ENCODE measurements at regions not wholly inside any gene's neighbourhood (a gene's known extent, or its start where the extent isn't known, plus 50 kb on each side); places are given as distances from the start of the nearest gene placed in this dataset.

DNA sequence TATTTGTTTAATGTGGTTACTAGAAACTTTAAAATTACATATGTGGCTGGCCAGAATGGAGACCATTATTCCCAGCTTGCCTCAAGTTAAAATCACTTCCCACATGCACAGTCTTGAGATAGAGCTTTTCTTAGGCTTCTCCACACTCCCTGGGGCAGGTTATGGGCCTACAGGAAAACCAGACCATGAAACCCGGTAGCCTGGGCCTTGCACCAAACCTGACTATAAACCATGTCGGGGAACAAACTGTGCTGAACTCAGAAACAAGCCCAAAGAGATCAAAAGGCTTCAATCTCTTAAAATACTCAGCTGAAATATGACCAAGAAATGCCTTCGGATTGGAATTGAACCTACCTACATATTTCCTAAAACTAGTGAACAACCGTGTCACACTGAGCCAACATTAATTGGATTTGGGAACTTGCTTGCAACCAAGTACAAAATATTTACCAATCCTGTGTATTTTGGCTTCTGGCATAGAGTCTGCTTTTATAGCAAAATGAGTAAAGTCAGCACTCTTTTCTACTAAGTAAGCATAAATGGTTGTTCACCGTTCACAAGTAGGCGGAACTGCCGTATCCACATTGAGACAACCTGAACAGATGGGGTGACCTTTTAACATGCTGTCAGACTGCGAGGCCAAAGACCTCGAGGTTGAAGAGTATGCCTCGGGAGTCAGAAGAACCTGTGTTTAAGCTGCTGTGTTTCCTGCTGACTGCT, 199.5 kb downstream of the FAM76B start:
- no peaks in the 10 kb centered on the region for H3K4me1 ChIP-seq (ENCODE audit: insufficient read depth, low read length)
- ChIA-PET CTCF (interaction anchor here (0.9 kb wide), 1 partner anchor 11 kb away, joined by 3 read pairs; no protein-coding TSS in a partner anchor), POLR2A (no interaction called here)
- H3K4me3 ChIP-seq (ENCODE audit: low read length): no peak overlapping the region
- no peaks in the 10 kb centered on the region for H3K9me3 ChIP-seq (ENCODE audit: control insufficient read depth in 1 of 2, insufficient read depth in 1 of 2, low read length in 2 of 2)
- ATAC-seq (ENCODE audit: poor library complexity): no peak
- TF ChIP-seq, protein P1, sequence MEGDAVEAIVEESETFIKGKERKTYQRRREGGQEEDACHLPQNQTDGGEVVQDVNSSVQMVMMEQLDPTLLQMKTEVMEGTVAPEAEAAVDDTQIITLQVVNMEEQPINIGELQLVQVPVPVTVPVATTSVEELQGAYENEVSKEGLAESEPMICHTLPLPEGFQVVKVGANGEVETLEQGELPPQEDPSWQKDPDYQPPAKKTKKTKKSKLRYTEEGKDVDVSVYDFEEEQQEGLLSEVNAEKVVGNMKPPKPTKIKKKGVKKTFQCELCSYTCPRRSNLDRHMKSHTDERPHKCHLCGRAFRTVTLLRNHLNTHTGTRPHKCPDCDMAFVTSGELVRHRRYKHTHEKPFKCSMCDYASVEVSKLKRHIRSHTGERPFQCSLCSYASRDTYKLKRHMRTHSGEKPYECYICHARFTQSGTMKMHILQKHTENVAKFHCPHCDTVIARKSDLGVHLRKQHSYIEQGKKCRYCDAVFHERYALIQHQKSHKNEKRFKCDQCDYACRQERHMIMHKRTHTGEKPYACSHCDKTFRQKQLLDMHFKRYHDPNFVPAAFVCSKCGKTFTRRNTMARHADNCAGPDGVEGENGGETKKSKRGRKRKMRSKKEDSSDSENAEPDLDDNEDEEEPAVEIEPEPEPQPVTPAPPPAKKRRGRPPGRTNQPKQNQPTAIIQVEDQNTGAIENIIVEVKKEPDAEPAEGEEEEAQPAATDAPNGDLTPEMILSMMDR (IDR thresholded peaks at IDR 0.05): no peak
- H3K4me3 Mint-ChIP-seq: no peak overlapping the region
- no peaks in the 10 kb centered on the region for H3K36me3 ChIP-seq (ENCODE audit: insufficient read depth, low read length)
- H3K27me3 Mint-ChIP-seq: no peaks in the 10 kb centered on the region
- no peak overlapping the region for H3K27ac Mint-ChIP-seq
- H3K36me3 Mint-ChIP-seq (ENCODE audit: low read depth): no peaks in the 10 kb centered on the region
- no peaks in the 10 kb centered on the region for H3K9me3 Mint-ChIP-seq
- no peaks in the 10 kb centered on the region for H3K4me1 Mint-ChIP-seq (ENCODE audit: low read depth)
- DNase-seq: no peak
- H3K27me3 ChIP-seq (ENCODE audit: control insufficient read depth in 1 of 2, insufficient read depth in 2 of 2, low read length in 2 of 2): no peaks in the 10 kb centered on the region
- no peak overlapping the region for H3K27ac ChIP-seq (ENCODE audit: low read depth in 1 of 2, low read length in 2 of 2)
- intact Hi-C loops (cut with DNase I, micrococcal nuclease): no loop called here

DNA sequence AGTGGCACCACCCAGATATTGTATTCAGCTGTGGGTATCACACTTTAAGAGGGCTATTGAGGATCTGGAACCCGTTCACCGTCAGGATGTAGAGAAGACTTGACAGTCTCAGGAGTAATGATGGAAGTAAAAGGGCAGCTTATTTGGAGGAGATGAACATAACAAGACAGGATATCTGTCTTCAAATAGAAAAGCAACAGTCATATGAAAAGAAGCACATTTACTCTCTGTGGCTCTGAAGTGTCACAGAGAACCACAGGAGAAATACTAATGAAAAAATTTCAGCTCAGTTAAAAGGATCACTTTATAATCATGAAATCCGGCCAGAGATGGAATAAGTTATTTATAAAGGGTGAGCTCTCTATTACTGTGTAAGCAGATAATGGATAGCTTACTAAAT, 200.8 kb downstream of the FAM76B start:
- Mint-ChIP-seq H3K9me3 (no peaks in the 10 kb centered on the region), H3K4me1 (ENCODE audit: low read depth) (no peaks in the 10 kb centered on the region), H3K27me3 (no peaks in the 10 kb centered on the region), H3K4me3 (no peak overlapping the region), H3K27ac (no peak overlapping the region), H3K36me3 (ENCODE audit: low read depth) (no peaks in the 10 kb centered on the region)
- Histone ChIP-seq H3K36me3 (ENCODE audit: insufficient read depth, low read length) (no peaks in the 10 kb centered on the region), H3K27me3 (ENCODE audit: control insufficient read depth in 1 of 2, insufficient read depth in 2 of 2, low read length in 2 of 2) (no peaks in the 10 kb centered on the region), H3K9me3 (ENCODE audit: control insufficient read depth in 1 of 2, insufficient read depth in 1 of 2, low read length in 2 of 2) (no peaks in the 10 kb centered on the region), H3K27ac (ENCODE audit: low read depth in 1 of 2, low read length in 2 of 2) (no peak overlapping the region), H3K4me3 (ENCODE audit: low read length) (no peak overlapping the region), H3K4me1 (ENCODE audit: insufficient read depth, low read length) (no peaks in the 10 kb centered on the region)
- intact Hi-C loops (cut with DNase I, micrococcal nuclease): no loop called here
- ChIA-PET POLR2A (no interaction called here), CTCF (no interaction called here)
- TF ChIP-seq, protein P1 (IDR thresholded peaks at IDR 0.05): no peak
- DNase-seq: no peak
- ATAC-seq (ENCODE audit: poor library complexity): no peak

DNA sequence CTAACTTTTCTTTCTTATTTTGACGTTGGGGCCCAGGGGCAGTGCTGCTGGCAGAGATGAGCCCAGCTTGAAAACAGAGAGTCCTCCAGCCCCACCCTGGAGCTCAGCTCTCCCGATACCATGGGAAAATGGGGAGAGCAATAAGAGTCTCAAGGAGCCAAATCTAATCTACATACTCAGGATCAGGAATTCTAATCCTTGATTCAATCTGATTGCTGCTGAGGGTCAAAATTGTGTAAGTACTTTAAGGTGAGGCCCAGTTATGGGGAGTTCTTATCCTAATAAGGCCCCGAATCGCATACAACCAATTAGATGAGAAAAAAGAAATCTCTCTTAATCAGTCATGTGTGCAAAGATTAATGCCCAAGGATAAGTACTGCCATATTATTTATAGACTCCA, 202.9 kb downstream of the FAM76B start:
- Mint-ChIP-seq H3K27ac (no peak overlapping the region), H3K4me1 (ENCODE audit: low read depth) (no peaks in the 10 kb centered on the region), H3K27me3 (no peaks in the 10 kb centered on the region), H3K4me3 (no peak overlapping the region), H3K9me3 (no peaks in the 10 kb centered on the region), H3K36me3 (ENCODE audit: low read depth) (no peaks in the 10 kb centered on the region)
- POLR2A ChIA-PET: no interaction called here
- DNase-seq: no peak
- intact Hi-C loops (cut with DNase I, micrococcal nuclease): no loop called here
- Histone ChIP-seq H3K4me1 (ENCODE audit: insufficient read depth, low read length) (no peaks in the 10 kb centered on the region), H3K27ac (ENCODE audit: low read depth in 1 of 2, low read length in 2 of 2) (no peak overlapping the region), H3K27me3 (ENCODE audit: control insufficient read depth in 1 of 2, insufficient read depth in 2 of 2, low read length in 2 of 2) (no peaks in the 10 kb centered on the region), H3K9me3 (ENCODE audit: control insufficient read depth in 1 of 2, insufficient read depth in 1 of 2, low read length in 2 of 2) (no peaks in the 10 kb centered on the region), H3K36me3 (ENCODE audit: insufficient read depth, low read length) (no peaks in the 10 kb centered on the region), H3K4me3 (ENCODE audit: low read length) (no peak overlapping the region)
- no peak for ATAC-seq (ENCODE audit: poor library complexity)
- CTCF ChIA-PET: interaction anchor here (0.5 to 0.6 kb wide), 2 partner anchors 83 to 840 kb away, joined by 3 to 4 read pairs; no protein-coding TSS in a partner anchor
- TF ChIP-seq, protein P1 (IDR thresholded peaks at IDR 0.05): no peak
